GM23338 (cell line): ENCODE measurements at regions not wholly inside any gene's neighbourhood (a gene's known extent, or its start where the extent isn't known, plus 50 kb on each side); places are given as distances from the start of the nearest gene placed in this dataset.
A peak's percentile ranks its signal among the peaks of the same experiment; 100 is the strongest.
"Not testable (repeated sequence)": the region's sequence is repeated elsewhere in the genome, so short reads cannot be mapped to it uniquely, and the experiment has no call there.

Experiments used
- ATAC-seq: fragments of 200-7000 bp; cut with Tn5 transposase; 3 replicates; pipeline ENCODE4 v1.9.1; 2020
- DNase-seq: peaks from one replicate; pipeline ENCODE4 v3.0.0-alpha.2; 2015; ENCODE audit warnings: low spot score
- H2AFZ ChIP-seq: fragments of 200-600 bp; sonication (generic); 2 replicates; pipeline ENCODE4 v1.8.0; 2016; ENCODE audit warnings: antibody characterized with exemption, mild to moderate bottlenecking, moderate library complexity
- H3F3A ChIP-seq: fragments of 200-600 bp; sonication (generic); replicated peaks from 2 replicates; pipeline ENCODE4 v1.8.0; 2017; ENCODE audit warnings: antibody characterized with exemption, mixed run types, low read depth
- H3K27ac ChIP-seq: fragments of 200-600 bp; sonication (generic); 2 replicates; pipeline ENCODE4 v1.6.1; 2016; ENCODE audit warnings: low read depth
- H3K27me3 ChIP-seq: fragments of 200-600 bp; sonication (generic); 2 replicates; pipeline ENCODE4 v1.8.0; 2016; ENCODE audit warnings: mild to moderate bottlenecking, mixed run types, moderate library complexity; ENCODE audit not compliant: insufficient read depth
- H3K36me3 ChIP-seq: fragments of 200-600 bp; sonication (generic); 2 replicates; pipeline ENCODE4 v1.8.0; 2016; ENCODE audit warnings: mild to moderate bottlenecking; ENCODE audit not compliant: insufficient read depth
- H3K4me1 ChIP-seq: fragments of 200-600 bp; sonication (generic); 2 replicates; pipeline ENCODE4 v1.8.0; 2016; ENCODE audit warnings: mild to moderate bottlenecking, moderate library complexity; ENCODE audit not compliant: insufficient read depth
- H3K4me2 ChIP-seq: fragments of 200-600 bp; sonication (generic); 2 replicates; pipeline ENCODE4 v1.7.1; 2017; ENCODE audit warnings: mixed run types
- H3K4me3 ChIP-seq: fragments of 200-600 bp; sonication (generic); 2 replicates; pipeline ENCODE4 v1.6.1; 2016; ENCODE audit warnings: mixed run types
- H3K79me2 ChIP-seq: fragments of 200-600 bp; sonication (generic); replicated peaks from 2 replicates; pipeline ENCODE4 v1.8.0; 2017; ENCODE audit warnings: mild to moderate bottlenecking; ENCODE audit not compliant: insufficient read depth
- H3K9me2 ChIP-seq: fragments of 200-600 bp; sonication (generic); 2 replicates; pipeline ENCODE4 v1.8.0; 2017; ENCODE audit not compliant: insufficient read depth
- H4K20me1 ChIP-seq: fragments of 200-600 bp; sonication (generic); replicated peaks from 2 replicates; pipeline ENCODE4 v1.8.0; 2017; ENCODE audit warnings: mild to moderate bottlenecking; ENCODE audit not compliant: insufficient read depth
- H3K27ac Mint-ChIP-seq: 2 replicates; pipeline ENCODE4 v1.8.0; 2020; ENCODE audit warnings: inconsistent platforms, mild to moderate bottlenecking, moderate library complexity, mixed read lengths
- H3K27me3 Mint-ChIP-seq: 3 replicates; pipeline ENCODE4 v1.8.0; 2022; ENCODE audit warnings: low read depth, mild to moderate bottlenecking, moderate library complexity, mixed read lengths, inconsistent platforms; ENCODE audit not compliant: insufficient read depth, poor library complexity
- H3K36me3 Mint-ChIP-seq: 3 replicates; pipeline ENCODE4 v1.8.0; 2021; ENCODE audit warnings: low read depth, mild to moderate bottlenecking, inconsistent platforms, moderate library complexity, mixed read lengths
- H3K4me1 Mint-ChIP-seq: 3 replicates; pipeline ENCODE4 v1.8.0; 2020; ENCODE audit warnings: mild to moderate bottlenecking, inconsistent platforms, mixed read lengths
- H3K4me3 Mint-ChIP-seq: 3 replicates; pipeline ENCODE4 v1.8.0; 2021; ENCODE audit warnings: moderate library complexity, mild to moderate bottlenecking, inconsistent platforms, mixed read lengths
- H3K9me3 Mint-ChIP-seq: 3 replicates; pipeline ENCODE4 v1.8.0; 2020; ENCODE audit warnings: moderate library complexity, mild to moderate bottlenecking, inconsistent platforms, mixed read lengths
- CREB1 ChIP-seq: fragments of 250-450 bp; sonication (Bioruptor Pico); IDR thresholded peaks from 2 replicates; pipeline ENCODE4 v1.5.0; 2020; ENCODE audit warnings: low read depth, mild to moderate bottlenecking, moderate library complexity
- POLR2AphosphoS5 ChIP-seq: IDR thresholded peaks from 2 replicates; pipeline ENCODE4 v1.6.1; 2016; ENCODE audit warnings: antibody characterized with exemption, low read depth
- TF ChIP-seq, protein P1 (sequence below): IDR thresholded peaks from 2 replicates; pipeline ENCODE4 v1.6.1; 2016; ENCODE audit warnings: antibody characterized with exemption

DNA sequence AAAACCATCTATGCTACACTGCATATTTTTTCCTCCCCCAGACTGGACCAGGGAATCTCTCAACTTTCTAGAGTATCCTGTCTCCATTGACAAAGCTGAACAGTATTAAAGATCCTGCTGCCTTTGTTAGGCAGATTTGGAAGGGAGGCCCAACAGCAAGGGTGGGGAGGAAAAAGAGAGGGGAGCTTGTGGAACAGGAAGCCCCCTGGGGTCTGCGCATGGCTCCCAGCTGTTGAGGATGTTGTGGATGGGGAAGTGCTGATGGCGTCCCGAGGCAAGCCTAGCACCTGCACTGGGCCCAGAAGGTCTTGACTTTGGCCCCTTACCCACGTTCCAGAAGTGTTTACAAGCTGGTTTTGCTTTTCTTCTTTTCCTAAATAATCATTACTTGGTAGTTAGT, 146.6 kb downstream of the TBC1D2B start:
- ATAC-seq, H3K4me3 Mint-ChIP-seq: not testable (repeated sequence)

DNA sequence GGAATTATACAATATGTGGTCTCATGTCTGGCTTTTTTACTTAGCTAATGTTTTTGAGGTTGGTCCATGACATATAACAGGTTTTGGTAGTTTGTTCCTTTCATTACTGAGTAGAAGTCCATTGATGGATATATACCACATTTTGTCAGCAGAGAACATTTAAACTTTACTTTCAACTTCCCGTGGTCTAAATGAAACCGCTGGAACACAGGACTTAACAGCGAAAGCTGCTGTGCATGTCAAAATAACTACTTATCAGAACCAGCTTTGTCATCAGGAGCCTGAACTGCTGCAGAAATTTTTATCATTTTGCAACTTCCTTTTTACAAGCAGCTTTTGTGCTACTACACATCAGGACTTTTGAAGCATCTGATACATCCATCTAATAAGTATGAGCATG, 147.0 kb downstream of the TBC1D2B start:
- H3K27me3 ChIP-seq, H3K36me3 Mint-ChIP-seq, ATAC-seq, H3K9me3 Mint-ChIP-seq, H3F3A ChIP-seq, H3K4me3 Mint-ChIP-seq, H4K20me1 ChIP-seq, H3K36me3 ChIP-seq, H2AFZ ChIP-seq, H3K9me2 ChIP-seq, H3K79me2 ChIP-seq, H3K27me3 Mint-ChIP-seq, DNase-seq: not testable (repeated sequence)
- Mint-ChIP-seq H3K4me1 (peaks cover 25% of the 10 kb centered on the region; the same call in 2 of the 3 replicates), H3K27ac (peak overlapping the region; percentile 82)
- Histone ChIP-seq H3K4me2 (peak overlapping the region; percentile 6), H3K4me1 (peaks cover 16% of the 10 kb centered on the region), H3K4me3 (peak overlapping the region; percentile 3; the same call in 1 of the 2 replicates), H3K27ac (peak overlapping the region; percentile 40; the same call in 1 of the 2 replicates)

More for the DNA sequence above, 146.6 kb downstream of the TBC1D2B start:
- H4K20me1 ChIP-seq, H3K9me2 ChIP-seq, H3K9me3 Mint-ChIP-seq, H2AFZ ChIP-seq, H3K27me3 ChIP-seq, H3K36me3 ChIP-seq, H3K27me3 Mint-ChIP-seq, H3K79me2 ChIP-seq, H3F3A ChIP-seq, H3K36me3 Mint-ChIP-seq, H3K27ac Mint-ChIP-seq: not testable (repeated sequence)
- TF ChIP-seq, protein P1, sequence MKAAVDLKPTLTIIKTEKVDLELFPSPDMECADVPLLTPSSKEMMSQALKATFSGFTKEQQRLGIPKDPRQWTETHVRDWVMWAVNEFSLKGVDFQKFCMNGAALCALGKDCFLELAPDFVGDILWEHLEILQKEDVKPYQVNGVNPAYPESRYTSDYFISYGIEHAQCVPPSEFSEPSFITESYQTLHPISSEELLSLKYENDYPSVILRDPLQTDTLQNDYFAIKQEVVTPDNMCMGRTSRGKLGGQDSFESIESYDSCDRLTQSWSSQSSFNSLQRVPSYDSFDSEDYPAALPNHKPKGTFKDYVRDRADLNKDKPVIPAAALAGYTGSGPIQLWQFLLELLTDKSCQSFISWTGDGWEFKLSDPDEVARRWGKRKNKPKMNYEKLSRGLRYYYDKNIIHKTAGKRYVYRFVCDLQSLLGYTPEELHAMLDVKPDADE = peak; percentile 64; the same call in 1 of the 2 replicates
- Histone ChIP-seq H3K4me2 (peak overlapping the region; percentile 58), H3K27ac (peak overlapping the region; percentile 59; the same call in 1 of the 2 replicates), H3K4me1 (peaks cover 16% of the 10 kb centered on the region), H3K4me3 (peak overlapping the region; percentile 3; the same call in 1 of the 2 replicates)
- H3K4me1 Mint-ChIP-seq = peaks cover 25% of the 10 kb centered on the region; the same call in 2 of the 3 replicates
- peak; percentile 44 for DNase-seq

DNA sequence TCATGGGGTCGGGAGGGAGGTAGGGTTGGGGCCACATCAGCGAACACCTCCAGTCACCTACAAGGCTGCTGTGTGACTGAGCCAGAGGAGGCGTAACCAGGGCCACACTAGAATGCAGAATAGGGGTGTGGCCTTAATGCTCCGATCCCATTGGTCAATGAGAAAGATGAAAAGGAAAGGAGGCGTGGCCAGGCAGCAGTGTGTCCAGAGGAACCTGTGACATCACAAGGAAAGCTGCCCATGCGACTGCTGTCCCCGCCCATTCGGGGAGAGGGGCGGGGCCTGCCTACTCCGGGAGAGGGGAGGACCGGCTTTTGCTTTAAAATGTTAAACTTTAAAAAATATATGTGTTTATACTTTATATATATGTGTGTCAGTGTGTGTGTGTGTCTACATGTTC, 150.7 kb downstream of the TBC1D2B start:
- H3K4me2 ChIP-seq, H3K27ac Mint-ChIP-seq, H2AFZ ChIP-seq, H3F3A ChIP-seq, H3K27me3 Mint-ChIP-seq, H3K36me3 ChIP-seq, H3K4me3 ChIP-seq, H3K27ac ChIP-seq, H4K20me1 ChIP-seq, H3K9me3 Mint-ChIP-seq, H3K4me3 Mint-ChIP-seq, H3K9me2 ChIP-seq, H3K36me3 Mint-ChIP-seq, ATAC-seq, H3K79me2 ChIP-seq, H3K27me3 ChIP-seq: not testable (repeated sequence)
- 0 out of 2 replicates have a peak, but pooled peaks have one; percentile 8 for TF ChIP-seq CREB1 (CRISPR knock-in tag)
- TF ChIP-seq POLR2AphosphoS5 = peak; percentile 43; the same call in 1 of the 2 replicates
- H3K4me1 Mint-ChIP-seq = peaks cover 21% of the 10 kb centered on the region; the same call in 2 of the 3 replicates
- H3K4me1 ChIP-seq = peaks cover 16% of the 10 kb centered on the region
- DNase-seq = peak; percentile 85

DNA sequence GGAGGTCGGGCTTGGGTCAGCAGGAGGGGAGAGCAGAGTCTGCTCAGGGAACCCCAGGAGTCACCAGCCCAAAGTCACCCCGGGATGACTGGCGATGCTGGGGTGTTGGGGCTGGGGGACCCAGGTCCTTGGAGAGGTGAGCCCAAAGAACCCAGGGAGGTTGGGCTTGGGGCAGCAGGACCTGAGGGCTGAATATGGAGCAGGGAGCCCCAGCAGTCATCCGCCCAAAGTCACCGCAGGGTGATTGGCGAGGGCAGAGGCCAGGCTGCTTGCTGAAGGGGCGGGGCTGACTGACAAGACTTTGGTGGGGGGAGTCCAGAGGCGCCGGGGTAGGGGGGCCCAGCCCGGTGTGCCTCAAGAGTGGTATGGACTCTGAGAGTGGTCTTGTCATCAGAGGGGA, 151.2 kb downstream of the TBC1D2B start:
- H3K36me3 Mint-ChIP-seq, H3K36me3 ChIP-seq, ATAC-seq, H3F3A ChIP-seq, H4K20me1 ChIP-seq, H3K27me3 Mint-ChIP-seq, DNase-seq, H3K27ac ChIP-seq, H3K4me3 ChIP-seq, H3K27me3 ChIP-seq, H3K4me2 ChIP-seq, H3K79me2 ChIP-seq, H3K9me2 ChIP-seq, H3K4me3 Mint-ChIP-seq, H2AFZ ChIP-seq, H3K9me3 Mint-ChIP-seq, H3K27ac Mint-ChIP-seq: not testable (repeated sequence)
- peaks cover 22% of the 10 kb centered on the region for H3K4me1 Mint-ChIP-seq
- peaks cover 14% of the 10 kb centered on the region for H3K4me1 ChIP-seq

DNA sequence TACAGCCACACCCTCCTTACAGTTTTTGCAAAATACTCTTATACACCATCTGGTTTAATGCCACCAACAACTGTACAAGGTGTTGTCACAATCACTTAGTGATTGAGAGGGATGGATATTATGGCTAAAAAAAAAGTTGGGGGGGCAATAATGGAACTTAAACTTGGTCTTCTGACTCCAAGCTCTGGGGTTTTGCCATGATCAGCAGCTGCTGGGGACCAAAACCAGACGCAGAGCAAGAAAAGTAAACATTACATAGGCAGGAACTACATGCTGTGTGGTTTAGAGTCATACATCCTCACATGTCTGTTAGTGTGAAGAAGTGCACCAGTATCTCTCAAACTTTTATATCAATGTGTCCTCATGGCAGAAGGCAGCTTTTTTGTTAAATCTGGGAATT, 152.4 kb downstream of the TBC1D2B start:
- not testable (repeated sequence) for H3K4me2 ChIP-seq, H3K27me3 Mint-ChIP-seq

More for the DNA sequence above, 152.4 kb downstream of the TBC1D2B start:
- not testable (repeated sequence) for ATAC-seq, H2AFZ ChIP-seq, DNase-seq, H3K9me2 ChIP-seq, H3K36me3 ChIP-seq, H3K9me3 Mint-ChIP-seq, H3F3A ChIP-seq, H4K20me1 ChIP-seq, H3K27me3 ChIP-seq, H3K27ac Mint-ChIP-seq, H3K27ac ChIP-seq, H3K4me1 ChIP-seq, H3K36me3 Mint-ChIP-seq, H3K4me3 ChIP-seq, H3K4me3 Mint-ChIP-seq, H3K79me2 ChIP-seq
- H3K4me1 Mint-ChIP-seq = peaks cover 17% of the 10 kb centered on the region
